COLO668 (cell line): ENCODE measurements at regions not wholly inside any gene's neighbourhood (a gene's known extent, or its start where the extent isn't known, plus 50 kb on each side); places are given as distances from the start of the nearest gene placed in this dataset.
A peak's percentile ranks its signal among the peaks of the same experiment; 100 is the strongest.

ENCODE experiments used
- DNase-seq: peaks from one replicate; lab custom pipeline; 2025; ENCODE audit not compliant: unreplicated experiment; lab: John Stamatoyannopoulos, UW

DNA sequence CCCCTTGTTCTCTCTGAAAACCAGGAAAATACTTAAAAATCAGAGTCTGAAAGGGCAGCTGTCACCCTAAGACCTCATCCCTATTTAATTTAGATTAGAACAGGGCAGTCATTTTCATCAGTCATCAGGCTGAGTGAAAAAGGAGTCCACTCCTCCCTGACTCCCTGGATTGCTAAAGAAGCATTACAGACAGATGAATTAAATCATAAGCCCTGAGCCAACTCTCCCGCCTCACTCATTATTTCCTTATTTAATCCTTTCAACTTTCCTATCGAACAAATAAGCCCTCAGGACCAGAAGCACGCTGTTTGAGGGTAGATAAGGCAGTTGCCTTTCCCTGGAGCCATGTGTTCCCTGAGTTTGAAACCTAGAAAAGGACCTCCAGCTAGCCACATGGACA is 201.9 kb upstream of the ANKRD55 start:
- DNase-seq, result no peak

DNA sequence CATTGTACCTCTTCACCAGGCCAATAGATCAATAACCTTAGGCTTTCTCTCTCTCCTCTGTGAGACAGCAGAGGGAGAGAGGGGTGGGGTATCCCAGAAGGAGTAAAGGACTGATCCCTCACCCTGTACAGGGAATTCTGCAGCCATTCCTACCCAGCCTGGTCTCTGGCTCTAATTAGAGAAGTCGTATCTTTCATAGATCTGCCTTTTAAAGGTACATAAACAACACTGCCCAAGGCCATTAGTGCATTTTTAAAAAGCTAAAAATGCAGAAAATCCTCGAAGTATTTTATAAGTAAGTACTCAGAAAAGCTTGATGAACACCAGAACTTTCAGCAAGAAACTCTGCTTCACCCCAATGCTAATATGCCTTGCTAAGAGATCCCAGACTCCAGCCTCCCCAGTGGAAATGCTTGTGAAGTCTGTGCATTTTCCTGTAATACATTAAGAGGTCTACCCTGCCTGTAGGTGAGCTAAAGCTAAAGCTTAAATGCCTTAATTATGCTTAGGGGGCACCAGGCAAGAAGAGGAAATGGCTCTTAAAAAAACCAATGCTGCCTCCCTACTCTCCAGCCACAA is 200.0 kb upstream of the ANKRD55 start:
- no peak for DNase-seq

- DNase-seq, result no peak
Measured at GRCh38 chr5:56432321-56432720, 199.2 kb upstream of the ANKRD55 start.

DNA sequence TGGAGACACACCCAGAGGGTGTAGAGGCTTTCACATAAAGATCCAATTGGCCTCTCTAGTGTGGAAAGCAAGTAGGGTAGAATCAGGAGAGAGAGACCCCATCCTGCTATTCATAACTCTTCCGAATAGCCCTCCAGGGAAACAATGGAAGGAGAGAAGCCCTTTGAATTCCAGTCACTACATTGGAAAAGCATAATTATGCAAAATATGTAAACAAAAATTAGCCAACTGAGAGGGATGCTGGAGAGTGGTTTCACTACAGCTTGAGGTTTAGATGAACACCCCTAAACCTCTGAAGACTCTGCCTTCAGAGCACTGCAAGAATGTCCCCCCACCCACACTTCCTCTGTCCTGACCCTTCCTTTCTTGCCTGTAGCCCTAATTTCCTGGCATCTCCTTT is 197.3 kb upstream of the ANKRD55 start:
- DNase-seq, result no peak

- DNase-seq, result peak; percentile 1
Measured at GRCh38 chr5:56429110-56429561, 196.0 kb upstream of the ANKRD55 start.

- DNase-seq, result no peak
Measured at GRCh38 chr5:56426693-56427092, 193.6 kb upstream of the ANKRD55 start.

GRCh38 chr5:56422076-56422762 is 189.1 kb upstream of the ANKRD55 start:
- no peak for DNase-seq

DNA sequence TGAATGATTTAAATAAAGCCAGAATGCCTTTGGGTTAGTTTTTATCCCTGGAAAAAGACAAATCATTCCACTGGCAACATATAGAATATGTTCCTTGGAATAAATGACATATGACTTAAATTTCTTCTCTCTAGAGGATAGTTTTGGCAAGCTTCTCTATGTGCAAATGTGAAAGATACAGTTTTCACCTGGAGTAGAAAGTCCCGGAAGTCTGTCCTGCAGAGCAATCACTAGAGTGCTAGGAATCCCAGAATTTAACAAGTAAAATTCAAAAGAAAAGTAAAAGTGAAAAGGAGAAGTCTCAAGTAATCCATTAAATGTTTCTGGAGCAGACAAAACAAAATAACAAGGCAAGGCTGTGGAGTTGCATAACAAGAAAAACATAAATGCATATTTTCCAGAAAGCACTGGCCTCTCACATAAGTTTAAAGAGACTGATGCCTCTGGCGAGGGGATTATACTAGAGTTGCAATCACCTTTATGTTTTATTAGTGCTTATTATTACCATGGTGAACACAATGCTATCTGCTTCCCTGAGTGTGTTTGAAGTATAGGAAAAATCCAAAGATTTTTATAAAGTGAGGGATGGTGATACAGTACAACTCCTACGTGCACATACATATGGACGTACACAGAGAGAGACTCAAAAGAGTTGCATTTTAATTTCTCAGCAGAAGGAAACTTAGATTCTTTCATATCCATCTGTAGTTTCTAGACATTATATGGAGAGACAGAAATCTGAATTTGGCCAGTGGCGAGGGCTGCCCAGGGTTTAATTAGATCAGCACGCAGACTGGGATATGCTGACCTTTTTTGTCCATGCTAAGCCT is 188.3 kb upstream of the ANKRD55 start:
- DNase-seq, result no peak

GRCh38 chr5:56420323-56420722 is 187.2 kb upstream of the ANKRD55 start:
- DNase-seq, result no peak

DNA sequence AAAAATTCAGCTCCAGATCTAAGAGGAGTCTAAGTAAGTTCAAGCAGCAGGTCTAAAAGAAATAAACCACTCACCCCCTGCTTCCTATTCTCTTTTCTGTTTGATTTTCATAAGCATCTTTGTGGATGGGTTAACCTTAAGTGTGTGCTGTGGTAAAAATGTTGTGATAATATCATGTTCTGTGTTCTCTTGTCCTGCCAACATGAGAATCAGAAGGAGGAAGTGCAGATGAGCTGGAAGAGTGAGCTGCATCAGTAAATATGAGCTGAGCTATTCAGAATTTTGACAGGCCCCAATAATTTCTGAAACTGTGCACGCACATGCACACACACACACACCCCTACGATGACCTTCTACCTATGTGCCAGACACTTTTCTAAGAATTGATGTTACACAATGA is 186.5 kb upstream of the ANKRD55 start:
- no peak for DNase-seq

DNA sequence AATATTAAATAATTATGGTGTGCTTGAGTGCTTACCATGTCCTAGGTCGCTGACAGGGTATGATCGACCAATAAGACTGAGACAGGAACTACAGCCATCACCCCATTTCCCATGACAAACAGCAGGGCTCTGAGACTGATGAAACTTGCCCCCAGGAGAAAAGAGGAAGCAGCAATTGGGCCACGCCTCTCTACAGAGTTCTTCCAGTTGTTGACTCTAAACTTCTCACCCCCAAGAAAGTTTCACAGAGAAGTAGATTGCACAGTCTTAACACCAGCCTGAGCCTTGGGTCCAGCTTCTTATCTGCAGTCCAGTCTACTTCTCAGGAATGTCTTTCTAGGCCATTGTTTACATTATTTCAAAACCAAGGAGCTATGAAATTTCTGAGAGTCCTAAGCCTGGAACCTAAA is 182.2 kb upstream of the ANKRD55 start:
- no peak for DNase-seq

GRCh38 chr5:56414066-56414465 is 180.9 kb upstream of the ANKRD55 start:
- DNase-seq, result no peak

DNA sequence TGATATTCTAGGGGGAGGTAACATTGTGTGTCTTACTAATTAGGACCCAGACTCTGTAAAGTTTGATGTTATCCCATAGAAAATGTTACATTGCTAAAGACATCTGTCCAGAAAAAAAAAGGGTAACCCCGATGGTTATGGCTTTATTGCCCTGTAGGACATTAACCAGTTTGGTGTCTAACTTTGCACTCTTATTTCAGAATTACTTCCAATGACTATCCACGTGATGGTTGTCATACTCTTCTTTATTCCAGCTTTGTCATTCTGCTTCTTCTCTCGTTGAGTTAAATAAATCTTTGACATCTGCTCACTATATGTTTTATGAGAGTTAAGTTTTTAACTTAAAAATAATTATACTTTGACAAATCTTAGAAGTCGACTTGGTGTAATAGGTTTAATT is 180.4 kb upstream of the ANKRD55 start:
- DNase-seq, result no peak

DNA sequence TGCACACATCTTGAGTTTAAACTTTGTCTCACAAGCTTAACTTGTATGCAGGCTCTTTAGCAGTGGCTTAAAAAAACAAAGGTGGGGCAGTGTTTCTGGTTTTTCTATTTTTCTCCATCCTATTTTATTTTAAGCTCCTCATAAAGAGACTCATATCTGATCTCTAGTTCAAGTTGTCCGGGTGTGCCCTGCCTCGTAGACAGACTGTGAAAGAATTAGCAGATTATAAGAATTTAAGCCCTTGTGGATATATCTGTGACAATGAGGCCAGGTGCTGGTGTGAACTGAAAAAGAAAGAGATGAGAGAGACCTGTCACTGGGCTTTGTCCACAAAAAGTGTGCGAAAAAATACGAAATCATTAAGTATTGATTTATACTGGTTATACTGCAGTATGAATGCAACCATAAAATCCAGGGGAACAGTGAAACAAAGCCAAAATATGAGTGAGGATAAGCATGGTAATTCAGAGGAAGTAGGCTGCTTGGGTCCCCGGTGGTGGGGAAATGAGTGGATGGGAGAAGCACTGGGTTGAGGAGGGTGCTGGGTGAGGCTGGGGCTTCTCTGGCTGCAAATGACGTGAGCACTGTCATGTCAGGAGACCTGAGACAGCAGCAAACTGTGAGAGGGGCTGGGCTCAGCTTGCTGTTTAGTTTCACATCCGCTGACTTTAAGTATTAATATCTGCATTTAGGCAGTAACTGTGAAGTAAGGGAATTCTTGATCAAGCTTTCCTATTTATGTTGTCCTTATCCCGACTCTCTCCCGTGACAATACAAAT is 179.7 kb upstream of the ANKRD55 start:
- no peak for DNase-seq

- DNase-seq, result no peak
Measured at GRCh38 chr5:56410696-56411095, 177.6 kb upstream of the ANKRD55 start.

- DNase-seq, result no peak
Measured at GRCh38 chr5:56409331-56410190, 176.4 kb upstream of the ANKRD55 start.

GRCh38 chr5:56406838-56407237 is 173.7 kb upstream of the ANKRD55 start:
- DNase-seq, result no peak

GRCh38 chr5:56406221-56406620 is 173.1 kb upstream of the ANKRD55 start:
- DNase-seq, result no peak

DNA sequence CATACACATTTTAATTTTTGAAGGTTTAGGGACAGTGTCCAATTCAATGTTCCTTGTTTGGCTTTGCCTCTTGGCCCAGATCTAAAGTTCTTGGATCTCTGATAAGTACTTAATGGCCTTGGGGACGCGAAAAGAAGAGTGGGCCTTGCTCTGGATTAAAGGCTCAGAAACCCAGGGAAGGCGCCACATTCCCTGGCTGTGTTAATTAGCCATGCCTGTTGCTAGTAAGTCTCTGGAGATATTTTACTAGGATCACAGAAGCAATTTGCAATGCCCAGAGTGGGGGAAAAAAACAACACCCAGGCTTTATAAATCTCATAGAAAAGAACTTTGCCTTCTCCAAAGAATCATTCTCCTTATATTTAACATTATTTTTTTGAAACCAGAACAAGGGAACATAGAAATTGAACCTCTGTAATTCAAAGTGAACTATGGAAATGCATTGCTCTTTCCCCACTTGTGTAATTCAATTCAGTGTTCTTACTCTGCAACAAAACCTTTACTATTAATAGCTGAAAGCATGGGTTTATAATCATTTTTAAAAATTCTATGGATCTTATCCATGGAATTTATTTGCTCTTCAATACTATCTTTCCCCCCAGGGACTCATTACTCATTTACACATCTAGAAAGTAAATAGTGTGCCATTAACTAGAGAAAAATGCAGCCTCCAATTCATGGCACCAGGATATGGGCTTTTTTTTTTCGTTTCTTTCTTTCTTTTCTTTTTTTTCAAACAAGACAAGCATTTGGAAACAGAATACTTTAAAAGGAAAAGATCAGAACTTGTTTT is 172.2 kb upstream of the ANKRD55 start:
- no peak for DNase-seq
